KMS-11 (cell line): ENCODE measurements at regions not wholly inside any gene's neighbourhood (a gene's known extent, or its start where the extent isn't known, plus 50 kb on each side); places are given as distances from the start of the nearest gene placed in this dataset.

ENCODE experiments used
- H2AFZ ChIP-seq: fragments of 200-600 bp; sonication (generic); 2 replicates; pipeline ENCODE4 v1.6.1; 2016; ENCODE audit warnings: antibody characterized with exemption, mixed run types, low read depth
- H3K27ac ChIP-seq: fragments of 200-600 bp; sonication (generic); 2 replicates; pipeline ENCODE4 v1.6.1; 2016; ENCODE audit warnings: mild to moderate bottlenecking, mixed run types
- H3K27me3 ChIP-seq: fragments of 200-600 bp; sonication (generic); 2 replicates; pipeline ENCODE4 v1.6.1; 2017; ENCODE audit warnings: mild to moderate bottlenecking, low read depth, mixed run types, moderate library complexity; ENCODE audit not compliant: insufficient read depth
- H3K36me3 ChIP-seq: fragments of 200-600 bp; sonication (generic); 2 replicates; pipeline ENCODE4 v1.6.1; 2017; ENCODE audit warnings: mild to moderate bottlenecking, mixed run types; ENCODE audit not compliant: insufficient read depth
- H3K4me1 ChIP-seq: fragments of 200-600 bp; sonication (generic); 2 replicates; pipeline ENCODE4 v1.6.1; 2016; ENCODE audit warnings: mild to moderate bottlenecking, low read depth, mixed run types; ENCODE audit not compliant: poor library complexity, severe bottlenecking
- H3K4me2 ChIP-seq: fragments of 200-600 bp; sonication (generic); 2 replicates; pipeline ENCODE4 v1.7.0; 2016; ENCODE audit warnings: mild to moderate bottlenecking, mixed run types
- H3K4me3 ChIP-seq: fragments of 200-600 bp; sonication (generic); IDR thresholded peaks from 2 replicates; pipeline ENCODE4 v1.6.1; 2017; ENCODE audit warnings: low read depth, low read length, mixed read lengths; ENCODE audit not compliant: insufficient read depth
- H3K79me2 ChIP-seq: fragments of 200-600 bp; sonication (generic); 2 replicates; pipeline ENCODE4 v1.6.1; 2016; ENCODE audit warnings: low read depth, mixed run types; ENCODE audit not compliant: insufficient read depth
- H3K9ac ChIP-seq: fragments of 200-600 bp; sonication (generic); 2 replicates; pipeline ENCODE4 v1.6.1; 2016; ENCODE audit warnings: mild to moderate bottlenecking, mixed run types
- H4K20me1 ChIP-seq: fragments of 200-600 bp; sonication (generic); 2 replicates; pipeline ENCODE4 v1.6.1; 2016; ENCODE audit warnings: mild to moderate bottlenecking, mixed run types; ENCODE audit not compliant: insufficient read depth
- TF ChIP-seq, protein P1 (sequence below): fragments of 200-600 bp; sonication (generic); conservative IDR thresholded peaks from 2 replicates; pipeline ENCODE4 v1.6.1; 2017; ENCODE audit warnings: low read depth, mild to moderate bottlenecking, antibody characterized with exemption, low read length, moderate library complexity, mixed read lengths

DNA sequence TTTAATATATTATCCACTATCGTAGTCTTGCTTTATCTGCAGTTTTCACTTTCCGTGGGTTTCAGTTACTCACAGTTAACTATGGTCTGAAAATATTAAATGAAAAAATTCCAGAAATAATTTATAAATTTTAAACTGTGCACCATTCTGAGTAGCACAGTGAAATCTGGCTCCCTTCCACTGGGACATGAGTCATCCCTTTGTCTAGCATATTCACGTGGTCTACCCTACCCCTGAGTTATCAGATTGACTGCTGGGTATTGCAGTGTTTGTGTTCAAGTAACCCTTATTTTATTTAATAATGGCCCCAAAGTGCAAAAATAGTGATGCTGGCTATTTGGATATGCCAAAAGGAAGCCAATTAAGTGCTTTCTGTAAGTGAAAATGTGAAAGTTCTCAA is 539.5 kb upstream of the AGTR1 start:
- no peaks in the 10 kb centered on the region for H3K36me3 ChIP-seq
- no peaks in the 10 kb centered on the region for H3K27me3 ChIP-seq
- no peak overlapping the region for H2AFZ ChIP-seq
- no peak overlapping the region for H3K9ac ChIP-seq
- no peaks in the 10 kb centered on the region for H4K20me1 ChIP-seq
- TF ChIP-seq, protein P1, sequence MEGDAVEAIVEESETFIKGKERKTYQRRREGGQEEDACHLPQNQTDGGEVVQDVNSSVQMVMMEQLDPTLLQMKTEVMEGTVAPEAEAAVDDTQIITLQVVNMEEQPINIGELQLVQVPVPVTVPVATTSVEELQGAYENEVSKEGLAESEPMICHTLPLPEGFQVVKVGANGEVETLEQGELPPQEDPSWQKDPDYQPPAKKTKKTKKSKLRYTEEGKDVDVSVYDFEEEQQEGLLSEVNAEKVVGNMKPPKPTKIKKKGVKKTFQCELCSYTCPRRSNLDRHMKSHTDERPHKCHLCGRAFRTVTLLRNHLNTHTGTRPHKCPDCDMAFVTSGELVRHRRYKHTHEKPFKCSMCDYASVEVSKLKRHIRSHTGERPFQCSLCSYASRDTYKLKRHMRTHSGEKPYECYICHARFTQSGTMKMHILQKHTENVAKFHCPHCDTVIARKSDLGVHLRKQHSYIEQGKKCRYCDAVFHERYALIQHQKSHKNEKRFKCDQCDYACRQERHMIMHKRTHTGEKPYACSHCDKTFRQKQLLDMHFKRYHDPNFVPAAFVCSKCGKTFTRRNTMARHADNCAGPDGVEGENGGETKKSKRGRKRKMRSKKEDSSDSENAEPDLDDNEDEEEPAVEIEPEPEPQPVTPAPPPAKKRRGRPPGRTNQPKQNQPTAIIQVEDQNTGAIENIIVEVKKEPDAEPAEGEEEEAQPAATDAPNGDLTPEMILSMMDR: no peak
- H3K4me3 ChIP-seq: no peak overlapping the region
- H3K4me2 ChIP-seq: no peak overlapping the region
- no peaks in the 10 kb centered on the region for H3K79me2 ChIP-seq
- H3K4me1 ChIP-seq: no peaks in the 10 kb centered on the region
- no peak overlapping the region for H3K27ac ChIP-seq

DNA sequence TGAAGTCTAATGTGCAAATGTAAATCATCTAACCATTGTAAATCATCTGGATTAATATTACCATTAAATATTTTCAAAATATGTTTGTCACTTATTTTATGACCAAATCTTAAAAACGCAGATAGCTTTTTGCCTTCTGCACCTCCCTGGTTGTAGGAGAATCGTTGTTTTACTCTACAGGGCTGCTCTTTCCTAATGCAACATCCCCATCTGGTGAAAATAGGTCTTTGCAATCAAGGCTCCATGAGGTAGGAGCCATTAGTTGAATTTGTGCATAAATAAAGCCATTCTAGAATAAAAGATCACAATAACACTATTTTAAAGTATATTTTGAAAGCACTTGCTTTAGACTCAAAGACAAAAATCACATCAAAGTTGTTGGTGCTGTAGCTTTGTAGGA is 535.6 kb upstream of the AGTR1 start:
- H3K36me3 ChIP-seq: no peaks in the 10 kb centered on the region
- no peak overlapping the region for H3K4me2 ChIP-seq
- no peak overlapping the region for H3K4me3 ChIP-seq
- no peak overlapping the region for H2AFZ ChIP-seq
- H3K27me3 ChIP-seq: no peaks in the 10 kb centered on the region
- no peak overlapping the region for H3K27ac ChIP-seq
- H3K9ac ChIP-seq: no peak overlapping the region
- H3K79me2 ChIP-seq: no peaks in the 10 kb centered on the region
- H3K4me1 ChIP-seq: no peaks in the 10 kb centered on the region
- H4K20me1 ChIP-seq: no peaks in the 10 kb centered on the region
- TF ChIP-seq, protein P1: no peak

DNA sequence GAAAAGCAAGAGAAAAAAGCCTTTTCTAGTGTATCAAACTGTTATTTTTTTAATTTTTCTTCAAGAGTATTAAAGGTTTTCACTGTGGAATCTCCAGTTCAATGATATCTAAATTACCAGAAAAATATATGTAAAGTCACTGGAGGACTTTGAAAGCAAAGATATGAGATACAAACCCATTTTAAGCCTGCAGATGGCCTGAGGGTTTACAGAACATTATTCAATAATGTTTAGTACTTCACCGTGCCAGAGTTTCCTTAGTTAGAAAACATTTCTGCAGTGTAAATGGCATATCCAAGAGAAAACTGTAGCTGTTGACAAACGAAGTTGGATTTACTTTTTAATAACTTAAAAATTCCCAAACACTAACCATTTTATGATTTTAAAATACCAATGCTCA is 529.4 kb upstream of the AGTR1 start:
- H3K4me2 ChIP-seq: no peak overlapping the region
- H3K4me3 ChIP-seq: no peak overlapping the region
- H4K20me1 ChIP-seq: no peaks in the 10 kb centered on the region
- no peak overlapping the region for H3K27ac ChIP-seq
- no peaks in the 10 kb centered on the region for H3K36me3 ChIP-seq
- no peak overlapping the region for H2AFZ ChIP-seq
- TF ChIP-seq, protein P1: no peak
- H3K27me3 ChIP-seq: no peaks in the 10 kb centered on the region
- H3K79me2 ChIP-seq: no peaks in the 10 kb centered on the region
- no peak overlapping the region for H3K9ac ChIP-seq
- H3K4me1 ChIP-seq: peaks cover 5% of the 10 kb centered on the region

DNA sequence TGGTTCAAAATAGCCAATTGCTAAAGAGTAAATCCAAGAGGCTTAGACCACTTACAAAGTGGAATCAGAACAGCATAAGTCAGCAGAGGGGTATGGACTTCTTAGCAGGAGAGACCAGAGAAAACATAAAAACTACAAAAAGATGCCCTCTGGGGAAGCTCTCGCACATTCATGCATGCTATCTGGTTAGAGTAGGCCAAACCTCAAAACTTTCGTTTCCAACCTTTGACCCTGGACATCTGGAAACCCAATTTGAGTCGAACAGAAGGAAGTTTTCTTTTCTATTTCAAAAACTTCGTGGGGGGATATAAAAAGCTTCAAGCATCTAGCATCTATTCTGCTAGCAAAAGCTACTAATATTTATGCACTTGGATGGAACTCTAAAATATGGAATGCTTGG is 523.9 kb upstream of the AGTR1 start:
- no peaks in the 10 kb centered on the region for H3K27me3 ChIP-seq

More for the DNA sequence above, 523.9 kb upstream of the AGTR1 start:
- H3K79me2 ChIP-seq: no peaks in the 10 kb centered on the region
- H2AFZ ChIP-seq: no peak overlapping the region
- peak overlapping the region; percentile 37; the same call in 1 of the 2 replicates for H3K4me2 ChIP-seq
- peaks cover 19% of the 10 kb centered on the region for H3K4me1 ChIP-seq
- H3K9ac ChIP-seq: no peak overlapping the region
- TF ChIP-seq, protein P1: no peak
- H3K27ac ChIP-seq: no peak overlapping the region
- no peak overlapping the region for H3K4me3 ChIP-seq
- no peaks in the 10 kb centered on the region for H3K36me3 ChIP-seq
- no peaks in the 10 kb centered on the region for H4K20me1 ChIP-seq
